Upper lobe of left lung (tissue), 4 donors: ENCODE measurements at regions not wholly inside any gene's neighbourhood (a gene's known extent, or its start where the extent isn't known, plus 50 kb on each side); places are given as distances from the start of the nearest gene placed in this dataset.

Experiments
- CTCF ChIP-seq, 6 experiments: fragments of 450-650 bp in 4 of 6; fragments of 200-600 bp in 2 of 6; sonication (generic) in 2 of 6; IDR thresholded peaks; one replicate each; pipeline ENCODE4 v1.5.1; 2016 to 2019; ENCODE audit warnings: antibody characterized with exemption in 6 of 6
- EP300 ChIP-seq, 4 donors: sonication (generic); formaldehyde crosslinking; IDR thresholded peaks; one replicate each; pipeline ENCODE4 v1.5.1; 2017; ENCODE audit warnings: antibody characterized with exemption in 4 of 4, control low read depth in 2 of 4
- POLR2A ChIP-seq, 4 donors: fragments of 450-650 bp; IDR thresholded peaks; one replicate each; pipeline ENCODE4 v1.5.1; 2016 to 2017; ENCODE audit warnings: antibody characterized with exemption in 4 of 4, mild to moderate bottlenecking in 2 of 4
- POLR2AphosphoS5 ChIP-seq, 2 donors: sonication (generic); formaldehyde crosslinking; IDR thresholded peaks; one replicate each; pipeline ENCODE4 v1.5.1; 2017; ENCODE audit warnings: antibody characterized with exemption in 2 of 2

- TF ChIP-seq POLR2A (IDR thresholded peaks at IDR 0.05): no peak
- no peak for TF ChIP-seq CTCF (IDR thresholded peaks at IDR 0.05)
- TF ChIP-seq POLR2AphosphoS5 (IDR thresholded peaks at IDR 0.05): no peak
- no peak for TF ChIP-seq EP300 (IDR thresholded peaks at IDR 0.05)
Observed at GRCh38 chr4:1542226-1542490, 135.9 kb upstream of the NKX1-1 start.
